Stomach (tissue), 8 donors: ENCODE measurements at regions not wholly inside any gene's neighbourhood (a gene's known extent, or its start where the extent isn't known, plus 50 kb on each side); places are given as distances from the start of the nearest gene placed in this dataset.

ENCODE experiments used
- DNase-seq, 2 donors: peaks; one replicate each; pipeline versions ENCODE4 v3.0.0 to v3.0.0-alpha.2; 2013 to 2019
- H3K27ac ChIP-seq, 5 donors: fragments of 200-600 bp in 4 of 5; sonication (generic) in 4 of 5; one replicate each; pipeline ENCODE4 v1.5.1; 2013 to 2019; ENCODE audit warnings: mild to moderate bottlenecking in 1 of 5, moderate library complexity in 1 of 5
- H3K27me3 ChIP-seq, 3 donors: fragments of 200-600 bp; sonication (generic); one replicate each; pipeline ENCODE4 v1.5.1; 2017 to 2019; ENCODE audit warnings: mixed run types in 1 of 3
- H3K36me3 ChIP-seq, 4 donors: fragments of 200-600 bp; sonication (generic); 1 replicate in 3 of 4; 2 replicates in 1 of 4; pipeline ENCODE4 v1.5.1; 2016 to 2019
- H3K4me1 ChIP-seq, 4 donors: fragments of 200-600 bp; sonication (generic); one replicate each; pipeline ENCODE4 v1.5.1; 2016 to 2019
- H3K4me3 ChIP-seq, 4 donors: fragments of 200-600 bp; sonication (generic) in 3 of 4; one replicate each; pipeline ENCODE4 v1.5.1; 2016 to 2019; ENCODE audit warnings: mild to moderate bottlenecking in 1 of 4
- H3K9me3 ChIP-seq, 4 donors: fragments of 200-600 bp; sonication (generic); one replicate each; pipeline ENCODE4 v1.5.1; 2016 to 2019
- CTCF ChIP-seq, 7 experiments: fragments of 450-650 bp in 4 of 7; fragments of 200-600 bp in 3 of 7; sonication (generic) in 3 of 7; IDR thresholded peaks; one replicate each; pipeline ENCODE4 v1.5.1; 2016 to 2019; ENCODE audit warnings: antibody characterized with exemption in 7 of 7, control low read depth in 2 of 7, mild to moderate bottlenecking in 1 of 7
- EP300 ChIP-seq: sonication (generic); formaldehyde crosslinking; IDR thresholded peaks from one replicate; pipeline ENCODE4 v1.6.1; 2017; ENCODE audit warnings: antibody characterized with exemption
- POLR2A ChIP-seq, 4 donors: fragments of 450-650 bp; IDR thresholded peaks; one replicate each; pipeline ENCODE4 v1.6.1; 2016; ENCODE audit warnings: antibody characterized with exemption in 4 of 4, control low read depth in 2 of 4, mild to moderate bottlenecking in 1 of 4, moderate library complexity in 1 of 4
- POLR2AphosphoS5 ChIP-seq, 3 donors: sonication (generic); formaldehyde crosslinking; IDR thresholded peaks; one replicate each; pipeline ENCODE4 v1.6.1; 2016; ENCODE audit warnings: antibody characterized with exemption in 3 of 3
- WGBS, 5 donors: extraction: QIAGEN DNeasy Blood & Tissue Kit in 3 of 5; methylation state at CpG; one replicate each; pipeline versions ENCODE4 v1.1.5 to v1.1.7; 2013 to 2018; 5-methylcytosine and 5-hydroxymethylcytosine counted together
- intact Hi-C: fragments of 100-400 bp; cut with DNase I; formaldehyde crosslinking; loops from one replicate; pipeline ENCODE4 v1.15.1; 2023; ENCODE audit warnings: low total_unique reads
- donor health status: healthy with polysubstance abuse.
- donor health status: Bipolar disorder and iron deficiency.
- donor health status: healthy.

DNA sequence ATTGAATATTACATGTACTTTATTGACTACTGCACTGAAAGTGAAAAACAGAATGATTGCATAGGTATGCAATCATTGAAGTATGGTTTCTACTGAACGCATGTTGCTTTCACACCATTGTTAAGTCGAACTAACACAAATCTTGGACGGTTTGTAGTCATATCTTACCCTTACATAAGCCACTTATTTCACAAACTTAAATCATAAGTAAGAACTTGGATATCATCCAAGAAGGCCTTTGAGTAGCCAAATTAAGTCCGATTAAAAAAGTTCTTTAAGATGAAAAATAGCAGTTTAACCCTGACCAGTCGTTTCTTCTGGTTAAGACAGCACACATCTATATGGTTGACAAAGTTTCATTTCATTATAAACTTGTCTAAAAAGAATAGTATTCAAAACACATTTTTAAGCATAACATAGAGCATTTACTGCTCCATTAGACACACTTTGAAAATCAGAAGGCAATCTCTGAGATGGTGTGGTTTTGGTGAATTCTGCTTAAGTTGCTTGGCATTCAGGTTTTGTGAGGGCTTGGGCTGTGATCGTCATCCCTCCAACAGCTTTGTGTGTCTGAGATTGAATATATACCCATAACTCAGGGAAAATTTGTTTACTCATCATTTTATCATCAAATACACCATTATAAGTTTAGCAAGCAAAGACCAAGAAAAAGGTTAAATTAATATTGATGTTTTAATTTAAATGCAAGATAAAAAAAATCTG, 92.2 kb downstream of the NFKBIZ start:
- H3K4me1 ChIP-seq: peaks cover 9 to 56% (median 16%) of the 10 kb centered on the region in 4 donors
- H3K27ac ChIP-seq: no peak overlapping the region
- no peaks in the 10 kb centered on the region for H3K9me3 ChIP-seq
- TF ChIP-seq CTCF (IDR thresholded peaks at IDR 0.05): no peak
- no peak for TF ChIP-seq POLR2AphosphoS5 (IDR thresholded peaks at IDR 0.05)
- no peak for TF ChIP-seq POLR2A (IDR thresholded peaks at IDR 0.05)
- no peak for TF ChIP-seq EP300
- no peaks in the 10 kb centered on the region for H3K27me3 ChIP-seq
- H3K4me3 ChIP-seq: no peak overlapping the region
- 55 to 73% (median 71%) methylated on average over 6 of the region's 6 CpGs for WGBS, 5 donors
- no peaks in the 10 kb centered on the region for H3K36me3 ChIP-seq
- no peak for DNase-seq
- intact Hi-C loops: no loop called here

- TF ChIP-seq POLR2A (IDR thresholded peaks at IDR 0.05) (no peak), POLR2AphosphoS5 (IDR thresholded peaks at IDR 0.05) (no peak), CTCF (IDR thresholded peaks at IDR 0.05) (no peak), EP300 (no peak)
- peaks cover 9 to 48% (median 16%) of the 10 kb centered on the region in 4 donors for H3K4me1 ChIP-seq
- no peak for DNase-seq
- no peak overlapping the region for H3K4me3 ChIP-seq
- no peak overlapping the region for H3K27ac ChIP-seq
- 28 to 76% (median 66%) methylated on average over 2 of the region's 2 CpGs for WGBS, 5 donors
- H3K27me3 ChIP-seq: no peaks in the 10 kb centered on the region
- H3K36me3 ChIP-seq: no peaks in the 10 kb centered on the region
- no peaks in the 10 kb centered on the region for H3K9me3 ChIP-seq
- intact Hi-C loops: no loop called here
These were observed 93.0 kb downstream of the NFKBIZ start for GRCh38 chr3:101942356-101942755.

- H3K36me3 ChIP-seq: no peaks in the 10 kb centered on the region
- WGBS, 5 donors: 64 to 80% (median 71%) methylated on average over 1 of the region's 1 CpG
- TF ChIP-seq POLR2A (IDR thresholded peaks at IDR 0.05) (no peak), CTCF (IDR thresholded peaks at IDR 0.05) (no peak), POLR2AphosphoS5 (IDR thresholded peaks at IDR 0.05) (no peak), EP300 (no peak)
- intact Hi-C loops: no loop called here
- H3K9me3 ChIP-seq: no peaks in the 10 kb centered on the region
- H3K4me3 ChIP-seq: no peak overlapping the region
- peaks cover 8 to 42% (median 12%) of the 10 kb centered on the region in 4 donors for H3K4me1 ChIP-seq
- no peaks in the 10 kb centered on the region for H3K27me3 ChIP-seq
- no peak overlapping the region for H3K27ac ChIP-seq
- no peak for DNase-seq
These were observed 93.7 kb downstream of the NFKBIZ start for GRCh38 chr3:101943029-101943428.

GRCh38 chr3:101944308-101944707, 95.0 kb downstream of the NFKBIZ start:
- Histone ChIP-seq H3K4me3 (no peak overlapping the region), H3K4me1 (peaks cover 0 to 29% (median 8%) of the 10 kb centered on the region in 4 donors), H3K9me3 (no peaks in the 10 kb centered on the region), H3K27ac (no peak overlapping the region), H3K27me3 (no peaks in the 10 kb centered on the region), H3K36me3 (no peaks in the 10 kb centered on the region)
- 73 to 87% (median 83%) methylated on average over 3 of the region's 3 CpGs for WGBS, 5 donors
- DNase-seq: no peak
- intact Hi-C loops: no loop called here
- TF ChIP-seq POLR2AphosphoS5 (IDR thresholded peaks at IDR 0.05): no peak

DNA sequence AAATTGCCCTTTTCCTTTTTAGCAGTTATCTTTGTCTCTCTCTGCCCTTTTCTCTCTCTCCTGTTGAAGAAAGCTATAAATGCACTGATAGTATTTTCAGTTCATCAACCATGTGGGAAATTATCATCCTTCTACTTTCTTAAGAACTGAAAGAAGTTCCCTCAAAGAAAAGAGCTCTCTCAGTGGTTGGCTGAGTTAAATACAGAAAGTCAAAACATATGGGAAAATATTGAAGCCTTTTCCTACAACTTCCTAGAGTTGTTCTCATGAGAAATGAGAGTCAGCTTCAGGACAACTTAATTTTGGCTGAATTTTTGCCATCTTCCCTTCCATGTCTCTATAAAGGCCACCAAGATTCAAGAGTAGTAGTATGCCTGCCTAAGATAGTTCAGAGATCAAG, 96.7 kb downstream of the NFKBIZ start:
- no peak for DNase-seq
- no peak for TF ChIP-seq CTCF (IDR thresholded peaks at IDR 0.05)
- TF ChIP-seq POLR2A (IDR thresholded peaks at IDR 0.05): no peak
- no peak for TF ChIP-seq POLR2AphosphoS5 (IDR thresholded peaks at IDR 0.05)
- no peak for TF ChIP-seq EP300
- Histone ChIP-seq H3K27me3 (no peaks in the 10 kb centered on the region), H3K36me3 (no peaks in the 10 kb centered on the region), H3K27ac (no peak overlapping the region), H3K4me1 (peaks cover 0 to 12% (median 2%) of the 10 kb centered on the region in 4 donors), H3K9me3 (no peaks in the 10 kb centered on the region), H3K4me3 (no peak overlapping the region)
- intact Hi-C loops: no loop called here
